Lung (tissue), 11 donors: ENCODE measurements at regions not wholly inside any gene's neighbourhood (a gene's known extent, or its start where the extent isn't known, plus 50 kb on each side); places are given as distances from the start of the nearest gene placed in this dataset.
A peak's percentile ranks its signal among the peaks of the same experiment; 100 is the strongest.

Source experiments
- ATAC-seq: fragments of 200-7000 bp; cut with Tn5 transposase; one replicate; pipeline ENCODE4 v1.9.1; 2020; ENCODE audit warnings: moderate number of reproducible peaks; ENCODE audit not compliant: insufficient read depth, low FRiP score
- DNase-seq, 3 donors: peaks; one replicate each; pipeline ENCODE4 v3.0.0-alpha.2; 2013 to 2017
- H3K27ac ChIP-seq, 2 donors: one replicate each; pipeline ENCODE4 v1.5.1; 2013; ENCODE audit warnings: mild to moderate bottlenecking in 2 of 2, moderate library complexity in 2 of 2, control low read depth in 1 of 2, inconsistent platforms in 1 of 2, low read depth in 1 of 2, low read length in 1 of 2
- H3K27me3 ChIP-seq, 3 donors: one replicate each; pipeline ENCODE4 v1.5.1; 2013; ENCODE audit warnings: low read length in 2 of 3; ENCODE audit not compliant: control insufficient read depth in 3 of 3, insufficient read depth in 3 of 3
- H3K36me3 ChIP-seq, 4 donors: one replicate each; pipeline ENCODE4 v1.5.1; 2013; ENCODE audit warnings: low read length in 4 of 4, mild to moderate bottlenecking in 1 of 4, moderate library complexity in 1 of 4; ENCODE audit not compliant: control insufficient read depth in 4 of 4, insufficient read depth in 4 of 4
- H3K4me1 ChIP-seq, 5 donors: one replicate each; pipeline ENCODE4 v1.5.1; 2013; ENCODE audit warnings: low read length in 5 of 5, mild to moderate bottlenecking in 2 of 5, moderate library complexity in 1 of 5; ENCODE audit not compliant: control insufficient read depth in 5 of 5, insufficient read depth in 5 of 5
- H3K4me3 ChIP-seq: one replicate; pipeline ENCODE4 v1.5.1; 2013; ENCODE audit warnings: mild to moderate bottlenecking, control low read depth, moderate library complexity
- H3K9ac ChIP-seq, 2 donors: one replicate each; pipeline ENCODE4 v1.5.1; 2013; ENCODE audit warnings: low read length in 2 of 2, control low read depth in 1 of 2; ENCODE audit not compliant: insufficient read depth in 1 of 2
- H3K9me3 ChIP-seq, 4 donors: one replicate each; pipeline ENCODE4 v1.5.1; 2013; ENCODE audit warnings: low read length in 3 of 4, mild to moderate bottlenecking in 1 of 4, moderate library complexity in 1 of 4; ENCODE audit not compliant: control insufficient read depth in 4 of 4, insufficient read depth in 3 of 4
- CTCF ChIP-seq: IDR thresholded peaks from 2 replicates; pipeline ENCODE4 v1.5.1; 2012; ENCODE audit warnings: mild to moderate bottlenecking; ENCODE audit errors: control extremely low read depth, extremely low read depth
- WGBS, 2 donors: extraction: QIAGEN DNeasy Blood & Tissue Kit; methylation state at CpG; one replicate each; pipeline ENCODE4 v1.1.7; 2013; 5-methylcytosine and 5-hydroxymethylcytosine counted together
- donor health status: control.
- donor health status: control.
- donor health status: Bipolar disorder and iron deficiency.
- donor health status: healthy.
- donor health status: DM: yes; HTN: yes; CAD: no.

GRCh38 chr6:166836785-166837718 is 119.3 kb downstream of the RNASET2 start:
- no peak for DNase-seq
- WGBS, 2 donors: 90 to 91% methylated on average over 33 of the region's 33 CpGs
- ATAC-seq: no peak

GRCh38 chr6:166834049-166834448 is 122.3 kb downstream of the RNASET2 start:
- H3K36me3 ChIP-seq: no peaks in the 10 kb centered on the region
- peaks cover 0 to 3% (median 0%) of the 10 kb centered on the region in 5 donors for H3K4me1 ChIP-seq
- TF ChIP-seq CTCF: no peak
- no peak for DNase-seq
- H3K9me3 ChIP-seq: peaks cover 0 to 2% (median 0%) of the 10 kb centered on the region in 4 donors
- H3K9ac ChIP-seq: no peak overlapping the region
- ATAC-seq: no peak
- no peak overlapping the region for H3K27ac ChIP-seq
- no peak overlapping the region for H3K4me3 ChIP-seq
- H3K27me3 ChIP-seq: no peaks in the 10 kb centered on the region
- WGBS, 2 donors: 85 to 92% methylated on average over 4 of the region's 4 CpGs

More at GRCh38 chr6:166836785-166837718, 119.3 kb downstream of the RNASET2 start:
- Histone ChIP-seq H3K9ac (no peak overlapping the region), H3K4me1 (peaks cover 0 to 3% (median 0%) of the 10 kb centered on the region in 5 donors), H3K9me3 (no peaks in the 10 kb centered on the region), H3K4me3 (no peak overlapping the region), H3K36me3 (no peaks in the 10 kb centered on the region), H3K27me3 (no peaks in the 10 kb centered on the region), H3K27ac (no peak overlapping the region)
- TF ChIP-seq CTCF: no peak

GRCh38 chr6:166830891-166831363 is 125.4 kb downstream of the RNASET2 start:
- Histone ChIP-seq H3K9me3 (peaks cover 0 to 2% (median 0%) of the 10 kb centered on the region in 4 donors), H3K27me3 (no peaks in the 10 kb centered on the region), H3K27ac (peak overlapping the region in 1 of 2 donors; percentile 11), H3K9ac (no peak overlapping the region), H3K36me3 (no peaks in the 10 kb centered on the region), H3K4me1 (no peaks in the 10 kb centered on the region), H3K4me3 (no peak overlapping the region)
- 91 to 94% methylated on average over 10 of the region's 10 CpGs for WGBS, 2 donors
- no peak for TF ChIP-seq CTCF
- ATAC-seq: no peak
- DNase-seq: no peak
